Mucosa of descending colon (tissue), 3 donors: ENCODE measurements at regions not wholly inside any gene's neighbourhood (a gene's known extent, or its start where the extent isn't known, plus 50 kb on each side); places are given as distances from the start of the nearest gene placed in this dataset.

Experiments
- ATAC-seq: fragments of 200-7000 bp; cut with Tn5 transposase; one replicate; pipeline ENCODE4 v1.9.1; 2020; ENCODE audit warnings: mild to moderate bottlenecking, moderate library complexity
- DNase-seq, 3 donors: peaks; one replicate each; pipeline ENCODE4 v3.0.0-alpha.2; 2020
- H3K36me3 ChIP-seq: fragments of 200-600 bp; one replicate; pipeline ENCODE4 v1.8.0; 2021; ENCODE audit warnings: low read depth, mild to moderate bottlenecking
- H3K4me1 ChIP-seq: fragments of 200-600 bp; one replicate; pipeline ENCODE4 v1.8.0; 2021; ENCODE audit warnings: low read depth, mild to moderate bottlenecking
- H3K4me3 ChIP-seq: fragments of 200-600 bp; one replicate; pipeline ENCODE4 v1.8.0; 2021; ENCODE audit warnings: mild to moderate bottlenecking
- H3K9me3 ChIP-seq: fragments of 200-600 bp; one replicate; pipeline ENCODE4 v1.8.0; 2021; ENCODE audit warnings: mild to moderate bottlenecking
- intact Hi-C, 2 donors: fragments of 100-400 bp; cut with DNase I in 1 of 2; cut with micrococcal nuclease in 1 of 2; formaldehyde crosslinking; loops; one replicate each; pipeline versions ENCODE4 v1.11.0 to v1.11.1; 2022; cut with DNase I, micrococcal nuclease
- TF ChIP-seq, protein P1 (sequence below): fragments of 200-600 bp; IDR thresholded peaks from one replicate; pipeline ENCODE4 v1.8.0; 2022; ENCODE audit warnings: antibody characterized with exemption, mild to moderate bottlenecking
- donor health status: DM: no; HTN: no; CAD: no; lungs with moderate emphysema.
- donor health status: DM: no; HTN: no; CAD: no.
- donor health status: DM: no; HTN: yes; CAD: no.

DNA sequence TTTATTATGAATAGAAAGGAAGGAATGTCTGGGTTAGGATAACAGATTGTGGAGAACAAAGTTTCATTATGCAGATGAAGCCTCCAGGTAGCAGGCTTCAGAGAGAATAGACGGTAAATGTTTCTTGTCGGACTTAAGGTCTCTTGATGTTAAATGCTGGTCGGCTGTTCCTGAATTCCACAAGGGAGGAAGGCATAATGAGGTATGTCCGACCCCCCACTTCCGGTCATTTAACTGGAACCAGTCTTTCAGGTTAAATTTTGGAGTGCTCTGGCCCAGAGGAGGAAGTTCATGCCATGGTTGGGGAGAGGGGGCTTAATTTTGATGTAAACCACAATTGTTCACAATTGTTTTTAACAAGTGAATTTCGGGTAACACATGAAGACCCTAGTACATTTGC lies 158.1 kb upstream of the VCX3A start:
- H3K4me3 ChIP-seq = no peak overlapping the region
- intact Hi-C loops = no loop called here
- H3K4me1 ChIP-seq = no peaks in the 10 kb centered on the region
- TF ChIP-seq, protein P1, sequence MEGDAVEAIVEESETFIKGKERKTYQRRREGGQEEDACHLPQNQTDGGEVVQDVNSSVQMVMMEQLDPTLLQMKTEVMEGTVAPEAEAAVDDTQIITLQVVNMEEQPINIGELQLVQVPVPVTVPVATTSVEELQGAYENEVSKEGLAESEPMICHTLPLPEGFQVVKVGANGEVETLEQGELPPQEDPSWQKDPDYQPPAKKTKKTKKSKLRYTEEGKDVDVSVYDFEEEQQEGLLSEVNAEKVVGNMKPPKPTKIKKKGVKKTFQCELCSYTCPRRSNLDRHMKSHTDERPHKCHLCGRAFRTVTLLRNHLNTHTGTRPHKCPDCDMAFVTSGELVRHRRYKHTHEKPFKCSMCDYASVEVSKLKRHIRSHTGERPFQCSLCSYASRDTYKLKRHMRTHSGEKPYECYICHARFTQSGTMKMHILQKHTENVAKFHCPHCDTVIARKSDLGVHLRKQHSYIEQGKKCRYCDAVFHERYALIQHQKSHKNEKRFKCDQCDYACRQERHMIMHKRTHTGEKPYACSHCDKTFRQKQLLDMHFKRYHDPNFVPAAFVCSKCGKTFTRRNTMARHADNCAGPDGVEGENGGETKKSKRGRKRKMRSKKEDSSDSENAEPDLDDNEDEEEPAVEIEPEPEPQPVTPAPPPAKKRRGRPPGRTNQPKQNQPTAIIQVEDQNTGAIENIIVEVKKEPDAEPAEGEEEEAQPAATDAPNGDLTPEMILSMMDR = no peak
- no peaks in the 10 kb centered on the region for H3K36me3 ChIP-seq
- no peak for DNase-seq
- no peaks in the 10 kb centered on the region for H3K9me3 ChIP-seq
- ATAC-seq = no peak

DNA sequence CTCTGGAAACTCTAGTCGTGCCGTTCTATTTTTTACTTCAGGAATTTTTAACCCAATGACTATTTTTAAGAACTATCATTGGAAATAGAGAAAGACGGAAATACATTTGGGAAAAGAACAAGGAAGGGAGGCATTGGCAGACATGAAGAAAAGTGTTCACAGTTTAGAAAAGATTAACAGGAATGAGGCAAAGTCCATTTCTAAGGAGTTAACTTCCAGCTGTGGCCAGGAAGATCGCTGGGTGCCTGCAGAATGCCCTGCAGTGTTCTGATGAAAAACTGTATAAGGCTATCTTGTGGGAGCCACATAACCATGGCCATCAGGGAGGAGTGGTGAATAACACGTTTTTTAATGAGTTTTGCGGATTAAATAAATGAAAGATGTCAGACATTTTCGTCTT lies 150.6 kb upstream of the VCX3A start:
- Histone ChIP-seq H3K4me3 (no peak overlapping the region), H3K36me3 (no peaks in the 10 kb centered on the region), H3K4me1 (no peaks in the 10 kb centered on the region), H3K9me3 (no peaks in the 10 kb centered on the region)
- peak in 2 of 3 donors; percentile 11 to 17 for DNase-seq
- peak; percentile 94 for ATAC-seq
- TF ChIP-seq, protein P1 = no peak
- intact Hi-C loops = no loop called here

- ATAC-seq = no peak
- DNase-seq = no peak
- Histone ChIP-seq H3K4me3 (no peak overlapping the region), H3K9me3 (no peaks in the 10 kb centered on the region), H3K4me1 (no peaks in the 10 kb centered on the region), H3K36me3 (no peaks in the 10 kb centered on the region)
- TF ChIP-seq, protein P1 = no peak
- intact Hi-C loops = no loop called here
These were observed 148.4 kb upstream of the VCX3A start for GRCh38 chrX:6683353-6683752.

DNA sequence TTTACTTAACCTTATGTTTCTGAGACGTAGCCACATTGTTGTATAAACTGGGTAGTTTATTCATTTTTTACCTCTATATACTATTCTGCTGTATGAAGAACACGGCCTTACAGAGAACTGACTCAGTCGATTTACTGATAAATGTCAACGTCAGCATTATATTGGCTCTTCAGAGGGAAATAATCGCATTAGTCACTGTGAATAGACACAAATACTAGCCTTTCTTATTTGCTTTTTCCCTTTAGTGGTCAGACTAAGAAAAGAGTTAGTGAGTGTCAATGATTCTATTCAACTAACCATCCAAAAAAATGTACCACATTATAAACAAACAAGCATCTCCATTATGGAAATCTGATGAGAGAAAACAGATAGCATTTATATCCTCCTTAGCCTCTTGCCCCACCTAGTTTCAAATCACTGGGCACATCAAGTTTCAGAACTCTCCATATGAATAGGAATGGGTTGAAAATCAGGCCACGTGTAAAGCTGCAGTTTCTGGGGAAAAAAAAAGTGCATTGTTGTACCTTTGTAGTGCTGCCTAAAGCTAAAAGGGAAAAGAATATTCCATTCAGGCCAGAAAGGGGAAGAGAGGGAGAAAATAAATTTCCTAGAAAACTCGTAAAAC lies 146.7 kb upstream of the VCX3A start:
- TF ChIP-seq, protein P1 = no peak
- H3K36me3 ChIP-seq = no peaks in the 10 kb centered on the region
- ATAC-seq (no peak), DNase-seq (no peak)
- no peak overlapping the region for H3K4me3 ChIP-seq
- no peaks in the 10 kb centered on the region for H3K9me3 ChIP-seq
- H3K4me1 ChIP-seq = no peaks in the 10 kb centered on the region
- intact Hi-C loops = no loop called here

- DNase-seq (no peak), ATAC-seq (peak; percentile 82)
- H3K4me1 ChIP-seq = no peaks in the 10 kb centered on the region
- TF ChIP-seq, protein P1 = no peak
- no peaks in the 10 kb centered on the region for H3K9me3 ChIP-seq
- intact Hi-C loops = no loop called here
- H3K4me3 ChIP-seq = no peak overlapping the region
- no peaks in the 10 kb centered on the region for H3K36me3 ChIP-seq
These were observed 145.1 kb upstream of the VCX3A start for GRCh38 chrX:6679988-6680387.

DNA sequence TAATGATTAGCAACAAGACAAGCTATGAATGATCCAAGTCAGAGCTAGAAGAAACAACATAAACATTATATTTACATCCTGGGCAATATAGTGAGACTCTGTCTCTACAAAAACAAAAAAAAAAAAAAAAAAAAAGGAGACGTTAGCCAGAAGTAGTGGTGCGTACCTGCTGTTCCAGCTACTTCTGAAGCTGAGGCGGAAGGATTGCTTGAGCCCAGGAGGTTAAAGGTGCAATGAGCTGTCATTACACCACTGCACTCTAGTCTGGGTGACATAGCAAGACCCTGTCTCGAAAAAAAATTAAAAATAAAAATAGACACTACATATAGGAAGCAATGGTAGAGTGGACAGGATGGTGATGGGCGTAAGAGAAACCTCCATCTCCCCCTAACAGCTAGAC lies 144.6 kb upstream of the VCX3A start:
- DNase-seq (peak in 1 of 3 donors; percentile 6), ATAC-seq (peak; percentile 69)
- no peaks in the 10 kb centered on the region for H3K36me3 ChIP-seq
- TF ChIP-seq, protein P1 = no peak
- no peaks in the 10 kb centered on the region for H3K9me3 ChIP-seq
- no peak overlapping the region for H3K4me3 ChIP-seq
- H3K4me1 ChIP-seq = no peaks in the 10 kb centered on the region
- intact Hi-C loops = no loop called here
